Liver (tissue), 7 donors: ENCODE measurements at regions not wholly inside any gene's neighbourhood (a gene's known extent, or its start where the extent isn't known, plus 50 kb on each side); places are given as distances from the start of the nearest gene placed in this dataset.

Experiments
- DNase-seq: peaks from one replicate; pipeline ENCODE4 v3.0.0-alpha.2; 2017; ENCODE audit warnings: low spot score
- H3K27ac ChIP-seq, 2 donors: one replicate each; pipeline ENCODE4 v1.7.0; 2013; ENCODE audit warnings: inconsistent platforms in 2 of 2, low read length in 2 of 2, control low read depth in 1 of 2, low read depth in 1 of 2, mild to moderate bottlenecking in 1 of 2
- H3K27me3 ChIP-seq, 4 donors: one replicate each; pipeline versions ENCODE4 v1.6.1 to v1.7.0; 2013; ENCODE audit warnings: low read length in 3 of 4, inconsistent platforms in 1 of 4, mild to moderate bottlenecking in 1 of 4, moderate library complexity in 1 of 4; ENCODE audit not compliant: control insufficient read depth in 4 of 4, insufficient read depth in 4 of 4
- H3K36me3 ChIP-seq, 4 donors: one replicate each; pipeline versions ENCODE4 v1.6.1 to v1.7.0; 2013; ENCODE audit warnings: low read length in 3 of 4, mild to moderate bottlenecking in 3 of 4, low read depth in 1 of 4, moderate library complexity in 1 of 4; ENCODE audit not compliant: control insufficient read depth in 4 of 4, insufficient read depth in 3 of 4
- H3K4me1 ChIP-seq, 4 donors: one replicate each; pipeline versions ENCODE4 v1.6.1 to v1.7.0; 2013; ENCODE audit warnings: low read length in 3 of 4, mild to moderate bottlenecking in 3 of 4, moderate library complexity in 1 of 4; ENCODE audit not compliant: control insufficient read depth in 4 of 4, insufficient read depth in 4 of 4
- H3K4me3 ChIP-seq, 3 donors: one replicate each; pipeline versions ENCODE4 v1.6.1 to v1.7.0; 2013; ENCODE audit warnings: low read length in 3 of 3, control low read depth in 1 of 3, low read depth in 1 of 3, mild to moderate bottlenecking in 1 of 3
- H3K9ac ChIP-seq, 2 donors: one replicate each; pipeline ENCODE4 v1.7.0; 2013; ENCODE audit warnings: low read length in 2 of 2, mild to moderate bottlenecking in 2 of 2, moderate library complexity in 2 of 2, control low read depth in 1 of 2, low read depth in 1 of 2
- H3K9me3 ChIP-seq, 4 donors: one replicate each; pipeline versions ENCODE4 v1.6.1 to v1.7.0; 2013; ENCODE audit warnings: low read length in 3 of 4; ENCODE audit not compliant: control insufficient read depth in 4 of 4
- FOXA1 ChIP-seq: IDR thresholded peaks from 2 replicates; pipeline ENCODE4 v1.6.1; 2016; ENCODE audit warnings: antibody characterized with exemption
- FOXA2 ChIP-seq: IDR thresholded peaks from 2 replicates; pipeline ENCODE4 v1.6.1; 2016; ENCODE audit warnings: antibody characterized with exemption
- HNF4G ChIP-seq: IDR thresholded peaks from 2 replicates; pipeline ENCODE4 v1.6.1; 2016; ENCODE audit warnings: antibody characterized with exemption
- MAX ChIP-seq: IDR thresholded peaks from 2 replicates; pipeline ENCODE4 v1.6.1; 2016; ENCODE audit warnings: antibody characterized with exemption
- NR2F2 ChIP-seq: IDR thresholded peaks from 2 replicates; pipeline ENCODE4 v1.6.1; 2016; ENCODE audit warnings: antibody characterized with exemption
- RAD21 ChIP-seq, 2 donors: IDR thresholded peaks; 2 replicates each; pipeline ENCODE4 v1.6.1; 2016; ENCODE audit warnings: antibody characterized with exemption in 2 of 2, mild to moderate bottlenecking in 2 of 2
- REST ChIP-seq: IDR thresholded peaks from 2 replicates; pipeline ENCODE4 v1.6.1; 2016; ENCODE audit warnings: antibody characterized with exemption, mild to moderate bottlenecking
- TAF1 ChIP-seq: conservative IDR thresholded peaks from 2 replicates; pipeline ENCODE4 v1.6.1; 2016; ENCODE audit warnings: antibody characterized with exemption, mild to moderate bottlenecking
- YY1 ChIP-seq: IDR thresholded peaks from 2 replicates; pipeline ENCODE4 v1.6.1; 2016; ENCODE audit warnings: antibody characterized with exemption, mild to moderate bottlenecking
- WGBS: extraction: QIAGEN DNeasy Blood & Tissue Kit; methylation state at CpG from one replicate; pipeline ENCODE4 v1.1.7; 2013; 5-methylcytosine and 5-hydroxymethylcytosine counted together
- donor health status: healthy.
- donor health status: healthy.
- donor health status: healthy.
- donor health status: healthy.

GRCh38 chr21:20779321-20779720 lies 218.9 kb upstream of the NCAM2 start (continued):
- TF ChIP-seq REST, result no peak
- TF ChIP-seq TAF1, result no peak

- 81% methylated on average over 5 of the region's 5 CpGs for WGBS
- no peak for TF ChIP-seq REST
- H3K4me3 ChIP-seq, result no peak overlapping the region
- H3K4me1 ChIP-seq, result no peaks in the 10 kb centered on the region
- H3K9me3 ChIP-seq, result peaks cover 0 to 3% (median under 1%) of the 10 kb centered on the region in 4 donors
- no peaks in the 10 kb centered on the region for H3K27me3 ChIP-seq
- H3K27ac ChIP-seq, result no peak overlapping the region
- no peak overlapping the region for H3K9ac ChIP-seq
- DNase-seq, result no peak
- H3K36me3 ChIP-seq, result no peaks in the 10 kb centered on the region
These were observed 214.6 kb upstream of the NCAM2 start for GRCh38 chr21:20783611-20784010.

GRCh38 chr21:20789729-20790500 lies 208.3 kb upstream of the NCAM2 start:
- H3K36me3 ChIP-seq, result no peaks in the 10 kb centered on the region
- no peak overlapping the region for H3K9ac ChIP-seq
- TF ChIP-seq MAX, result no peak
- no peak for TF ChIP-seq YY1
- TF ChIP-seq HNF4G, result no peak
- no peak for TF ChIP-seq NR2F2

GRCh38 chr21:20800106-20800505 lies 198.1 kb upstream of the NCAM2 start:
- no peak for TF ChIP-seq TAF1
- no peak for TF ChIP-seq FOXA1
- no peak for TF ChIP-seq RAD21 (IDR thresholded peaks at IDR 0.05)
- no peak for TF ChIP-seq FOXA2
- TF ChIP-seq NR2F2, result no peak
- Histone ChIP-seq H3K4me3 (no peak overlapping the region), H3K4me1 (no peaks in the 10 kb centered on the region), H3K9ac (no peak overlapping the region), H3K27me3 (no peaks in the 10 kb centered on the region), H3K9me3 (no peaks in the 10 kb centered on the region), H3K36me3 (no peaks in the 10 kb centered on the region), H3K27ac (no peak overlapping the region)
- DNase-seq, result no peak
- 82% methylated on average over 3 of the region's 3 CpGs for WGBS

More at GRCh38 chr21:20789729-20790500, 208.3 kb upstream of the NCAM2 start:
- WGBS, result 47% methylated on average over 2 of the region's 2 CpGs
- Histone ChIP-seq H3K4me1 (no peaks in the 10 kb centered on the region), H3K4me3 (no peak overlapping the region), H3K27ac (no peak overlapping the region), H3K27me3 (no peaks in the 10 kb centered on the region), H3K9me3 (no peaks in the 10 kb centered on the region)
- DNase-seq, result no peak
